H1 (cell line): ENCODE measurements at regions not wholly inside any gene's neighbourhood (a gene's known extent, or its start where the extent isn't known, plus 50 kb on each side); places are given as distances from the start of the nearest gene placed in this dataset.

Experiments used
- CTCF ChIA-PET: fragments of 300-600 bp; sonication (Branson Sonifier 250); formaldehyde crosslinking; loops from one replicate; lab custom pipeline; 2021; ENCODE audit not compliant: partially characterized antibody; lab: Charles Lee
- POLR2A ChIA-PET: fragments of 300-600 bp; sonication (Branson Sonifier 250); formaldehyde crosslinking; loops from one replicate; lab custom pipeline; 2021; ENCODE audit warnings: inconsistent platforms; ENCODE audit not compliant: partially characterized antibody; lab: Charles Lee
- DNase-seq, 2 experiments: peaks; one replicate each; pipeline versions ENCODE4 v3.0.0 to v3.0.0-alpha.2; 2010 to 2022; ENCODE audit warnings: low spot score in 2 of 2, low read depth in 1 of 2, mixed read lengths in 1 of 2
- FAIRE-seq: peaks from 2 replicates; lab custom pipeline; 2011; peaks lifted over from hg19 to GRCh38; lab: Jason Lieb, UNC
- H2AFZ ChIP-seq: 2 replicates; pipeline ENCODE4 v1.8.1; 2012; ENCODE audit warnings: low read length, inconsistent platforms
- H2AK5ac ChIP-seq: 2 replicates; pipeline ENCODE4 v1.6.1; 2013; ENCODE audit warnings: low read depth, low read length
- H2BK120ac ChIP-seq: replicated peaks from 2 replicates; pipeline ENCODE3; 2013; ENCODE audit warnings: low read depth, low read length, inconsistent platforms
- H2BK12ac ChIP-seq: 2 replicates; pipeline ENCODE4 v1.6.1; 2013; ENCODE audit warnings: low read depth, low read length
- H2BK15ac ChIP-seq: 2 replicates; pipeline ENCODE4 v1.6.1; 2013; ENCODE audit warnings: low read length
- H2BK20ac ChIP-seq: 2 replicates; pipeline ENCODE4 v1.6.1; 2013; ENCODE audit warnings: low read length
- H2BK5ac ChIP-seq: 2 replicates; pipeline ENCODE4 v1.6.1; 2013; ENCODE audit warnings: low read depth, low read length
- H3K14ac ChIP-seq: 2 replicates; pipeline ENCODE4 v1.6.1; 2013; ENCODE audit warnings: inconsistent platforms; ENCODE audit not compliant: insufficient read length
- H3K18ac ChIP-seq: 2 replicates; pipeline ENCODE4 v1.6.1; 2013; ENCODE audit warnings: low read length; ENCODE audit errors: extremely low read depth
- H3K23ac ChIP-seq: 2 replicates; pipeline ENCODE4 v1.6.1; 2013; ENCODE audit warnings: inconsistent platforms; ENCODE audit not compliant: insufficient read length
- H3K23me2 ChIP-seq: 2 replicates; pipeline ENCODE4 v1.6.1; 2013; ENCODE audit warnings: low read depth, low read length
- H3K27ac ChIP-seq: 2 replicates; pipeline ENCODE4 v1.6.1; 2011; ENCODE audit warnings: low read depth, low read length, inconsistent platforms
- H3K27me3 ChIP-seq, 4 experiments: replicated peaks in 1 of 4; 1 replicate in 1 of 4; 2 replicates in 3 of 4; pipeline versions ENCODE4 v1.6.1 to v1.8.1; 2011 to 2013; ENCODE audit warnings: low read length in 3 of 4, mild to moderate bottlenecking in 3 of 4, inconsistent platforms in 2 of 4, mixed read lengths in 2 of 4, moderate library complexity in 1 of 4; ENCODE audit not compliant: control insufficient read depth in 3 of 4, insufficient read depth in 3 of 4; ENCODE audit errors: extremely low read depth in 1 of 4
- H3K36me3 ChIP-seq, 4 experiments: 2 replicates each; pipeline versions ENCODE4 v1.6.1 to v1.8.1; 2011 to 2013; ENCODE audit warnings: mild to moderate bottlenecking in 4 of 4, low read length in 3 of 4, moderate library complexity in 2 of 4, control low read depth in 1 of 4, inconsistent platforms in 1 of 4; ENCODE audit not compliant: insufficient read depth in 4 of 4, control insufficient read depth in 2 of 4
- H3K4ac ChIP-seq: replicated peaks from 2 replicates; pipeline ENCODE3; 2013; ENCODE audit warnings: low read length, low read depth, mixed read lengths, inconsistent platforms; ENCODE audit not compliant: insufficient read length
- H3K4me1 ChIP-seq, 4 experiments: replicated peaks in 1 of 4; 1 replicate in 1 of 4; 2 replicates in 3 of 4; pipeline versions ENCODE4 v1.6.1 to v1.8.1; 2011 to 2013; ENCODE audit warnings: low read length in 3 of 4, inconsistent platforms in 2 of 4, mixed read lengths in 1 of 4; ENCODE audit not compliant: insufficient read depth in 4 of 4, control insufficient read depth in 3 of 4
- H3K4me2 ChIP-seq, 2 experiments: 2 replicates each; pipeline versions ENCODE4 v1.6.1 to v1.8.1; 2011 to 2013; ENCODE audit warnings: low read depth in 2 of 2, low read length in 2 of 2, control low read depth in 1 of 2, inconsistent platforms in 1 of 2, mild to moderate bottlenecking in 1 of 2; ENCODE audit not compliant: insufficient read depth in 1 of 2
- H3K4me3 ChIP-seq, 4 experiments: fragments of 200-600, 300-600 bp in 1 of 4; sonication (generic), shearing (Covaris generic), sonication (Bioruptor Twin) in 1 of 4; 2 replicates each; pipeline versions ENCODE4 v1.5.1 to v1.8.1; 2011 to 2016; ENCODE audit warnings: low read length in 4 of 4, low read depth in 3 of 4, control low read depth in 2 of 4, inconsistent platforms in 2 of 4, mild to moderate bottlenecking in 2 of 4, mixed read lengths in 1 of 4, moderate library complexity in 1 of 4; ENCODE audit not compliant: insufficient read depth in 2 of 4; ENCODE audit errors: extremely low read depth in 1 of 4
- H3K56ac ChIP-seq: replicated peaks from 2 replicates; pipeline ENCODE3; 2013; ENCODE audit warnings: low read depth, mild to moderate bottlenecking, mixed read lengths, low read length, inconsistent platforms; ENCODE audit not compliant: insufficient read length
- H3K79me1 ChIP-seq: 2 replicates; pipeline ENCODE4 v1.6.1; 2013; ENCODE audit warnings: low read depth, low read length, control low read depth
- H3K79me2 ChIP-seq, 2 experiments: 2 replicates each; pipeline versions ENCODE4 v1.6.1 to v1.8.1; 2012 to 2013; ENCODE audit warnings: low read length in 2 of 2, mild to moderate bottlenecking in 2 of 2, inconsistent platforms in 1 of 2; ENCODE audit not compliant: insufficient read depth in 2 of 2, control insufficient read depth in 1 of 2
- H3K9ac ChIP-seq, 4 experiments: replicated peaks in 1 of 4; 1 replicate in 1 of 4; 2 replicates in 3 of 4; pipeline versions ENCODE4 v1.6.1 to v1.8.1; 2011 to 2013; ENCODE audit warnings: low read depth in 3 of 4, low read length in 3 of 4, control low read depth in 2 of 4, mild to moderate bottlenecking in 2 of 4, moderate library complexity in 2 of 4, inconsistent platforms in 1 of 4; ENCODE audit errors: extremely low read depth in 1 of 4
- H3K9me3 ChIP-seq, 2 experiments: 2 replicates each; pipeline versions ENCODE4 v1.6.1 to v1.8.1; 2012 to 2013; ENCODE audit warnings: mild to moderate bottlenecking in 2 of 2, moderate library complexity in 2 of 2, control low read depth in 1 of 2, inconsistent platforms in 1 of 2, low read depth in 1 of 2, low read length in 1 of 2, mixed read lengths in 1 of 2; ENCODE audit not compliant: insufficient read depth in 2 of 2
- H4K20me1 ChIP-seq, 2 experiments: replicated peaks in 1 of 2; 2 replicates each; pipeline versions ENCODE3 to v1.8.1; 2011 to 2013; ENCODE audit warnings: inconsistent platforms in 2 of 2, low read length in 2 of 2, mild to moderate bottlenecking in 1 of 2; ENCODE audit not compliant: insufficient read depth in 2 of 2, control insufficient read depth in 1 of 2
- H4K5ac ChIP-seq: 2 replicates; pipeline ENCODE4 v1.6.1; 2013; ENCODE audit warnings: low read length, low read depth, mixed read lengths, inconsistent platforms; ENCODE audit not compliant: insufficient read length
- H4K8ac ChIP-seq: 2 replicates; pipeline ENCODE4 v1.8.0; 2013; ENCODE audit warnings: mild to moderate bottlenecking, moderate library complexity, low read length, inconsistent platforms; ENCODE audit not compliant: insufficient read depth; ENCODE audit errors: extremely low read depth
- H4K91ac ChIP-seq: replicated peaks from 2 replicates; pipeline ENCODE3; 2013; ENCODE audit warnings: low read length, mixed read lengths, inconsistent platforms; ENCODE audit not compliant: insufficient read length
- ASH2L ChIP-seq: fragments of 200-600, 300-600 bp; sonication (generic); IDR thresholded peaks from one replicate; pipeline ENCODE4 v1.7.1; 2017; ENCODE audit warnings: low read length
- ATF2 ChIP-seq: IDR thresholded peaks from 2 replicates; pipeline ENCODE4 v1.6.1; 2012; ENCODE audit warnings: low read length, inconsistent platforms
- CBX8 ChIP-seq: fragments of 300-800, 300-1000 bp; sonication (generic); IDR thresholded peaks from 2 replicates; pipeline ENCODE4 v1.7.1; 2016; ENCODE audit warnings: low read depth, low read length, borderline replicate concordance
- CHD2 ChIP-seq: IDR thresholded peaks from 2 replicates; pipeline ENCODE4 v1.6.1; 2012; ENCODE audit warnings: low read length, improper control_type of control experiment
- MAFK ChIP-seq: IDR thresholded peaks from 2 replicates; pipeline ENCODE4 v1.6.1; 2012; ENCODE audit warnings: low read depth, mild to moderate bottlenecking, improper control_type of control experiment, low read length
- NANOG ChIP-seq: IDR thresholded peaks from 2 replicates; pipeline ENCODE4 v1.6.1; 2011; ENCODE audit warnings: low read length, low read depth, mild to moderate bottlenecking, inconsistent platforms; ENCODE audit not compliant: insufficient read depth, poor library complexity, severe bottlenecking
- POLR2A ChIP-seq, 2 experiments: IDR thresholded peaks; 1 replicate in 1 of 2; 2 replicates in 1 of 2; pipeline ENCODE4 v1.6.1; 2011; ENCODE audit warnings: low read depth in 2 of 2, low read length in 2 of 2, mild to moderate bottlenecking in 2 of 2; ENCODE audit errors: control extremely low read depth in 1 of 2
- POLR2AphosphoS5 ChIP-seq: IDR thresholded peaks from 2 replicates; pipeline ENCODE4 v1.6.1; 2011; ENCODE audit warnings: low read depth, low read length
- SUZ12 ChIP-seq: fragments of 200-600 bp; sonication (generic); IDR thresholded peaks from 2 replicates; pipeline ENCODE4 v1.6.1; 2012; ENCODE audit warnings: mild to moderate bottlenecking, inconsistent platforms, low read length, moderate library complexity, mixed read lengths
- TAF1 ChIP-seq: IDR thresholded peaks from 2 replicates; pipeline ENCODE4 v1.6.1; 2011; ENCODE audit warnings: mild to moderate bottlenecking, low read depth, low read length
- TCF12 ChIP-seq: IDR thresholded peaks from 2 replicates; pipeline ENCODE4 v1.6.1; 2011; ENCODE audit warnings: low read depth, mild to moderate bottlenecking, low read length
- WGBS, 2 experiments: shearing (Covaris generic) in 1 of 2; methylation state at CpG; one replicate each; pipeline versions ENCODE4 v1.1.6 to v1.1.7; 2013 to 2015; ENCODE audit warnings: low lambda C conversion rate in 2 of 2, mixed read lengths in 2 of 2, inconsistent platforms in 1 of 2, low coverage in 1 of 2, missing lambda C conversion rate in 1 of 2; ENCODE audit not compliant: insufficient replicate concordance in 2 of 2, insufficient coverage in 1 of 2, insufficient read length in 1 of 2; ENCODE audit errors: extremely low coverage in 1 of 2, missing lambda C conversion rate in 1 of 2; 5-methylcytosine and 5-hydroxymethylcytosine counted together

- Histone ChIP-seq H3K4me3 (peak overlapping the region; percentile 30 to 77 (median 69); a peak in 5 of 8 replicates), H3K14ac (no peak overlapping the region), H3K79me2 (peaks cover 0 to 91% of the 10 kb centered on the region in 2 experiments; a peak in 3 of 4 replicates), H3K9ac (peak overlapping the region in 3 of 4 experiments; percentile 7 to 96 (median 34); a peak in 4 of 7 replicates), H3K27me3 (no peaks in the 10 kb centered on the region), H4K20me1 (peaks cover 0 to 1% of the 10 kb centered on the region in 2 experiments), H2BK120ac (no peak overlapping the region), H3K9me3 (peaks cover 0 to 3% of the 10 kb centered on the region in 2 experiments; a peak in 2 of 4 replicates), H4K5ac (no peak overlapping the region), H4K91ac (no peak overlapping the region), H2BK20ac (no peak overlapping the region), H3K23me2 (no peaks in the 10 kb centered on the region), H4K8ac (no peak overlapping the region), H3K36me3 (peaks cover 2 to 19% (median 4%) of the 10 kb centered on the region in 4 experiments; a peak in 5 of 8 replicates), H3K4me1 (no peaks in the 10 kb centered on the region), H3K18ac (no peak overlapping the region), H3K79me1 (no peaks in the 10 kb centered on the region), H3K56ac (no peak overlapping the region), H2AK5ac (no peak overlapping the region), H2BK12ac (no peak overlapping the region), H3K4me2 (peak overlapping the region; percentile 58 to 77; a peak in 3 of 4 replicates), H3K4ac (no peak overlapping the region), H3K23ac (no peak overlapping the region), H2BK15ac (no peak overlapping the region), H3K27ac (no peak overlapping the region), H2BK5ac (no peak overlapping the region), H2AFZ (no peak overlapping the region)
- ChIA-PET CTCF (interaction anchor here (0.7 to 2.3 kb wide), 4 partner anchors 43 to 572 kb away, joined by 3 to 7 read pairs (median 4); no protein-coding TSS in a partner anchor), POLR2A (interaction anchor here (0.7 to 7.6 kb wide), 19 partner anchors 9 to 115 kb away, joined by 3 to 135 read pairs (median 5); partner anchors contain the start of gene NECTIN3)
- DNase-seq (no peak), FAIRE-seq (no peak)
- WGBS, 2 experiments, result 81% methylated on average over 3 of the region's 3 CpGs; no CpG with 5 or more reads in 1 of the 2 experiments
- TF ChIP-seq POLR2A (IDR thresholded peaks at IDR 0.05; ENCODE audit: control extremely low read depth in 1 of 2, low read depth in 2 of 2, low read length in 2 of 2) (peak; percentile 82 to 88), POLR2AphosphoS5 (peak; percentile 88), TCF12 (no peak), TAF1 (no peak), MAFK (no peak), ASH2L (no peak), SUZ12 (no peak), NANOG (no peak), ATF2 (peak; percentile 66; the same call in 1 of the 2 replicates), CHD2 (peak; percentile 17; the same call in 1 of the 2 replicates), CBX8 (no peak)
Measured at GRCh38 chr3:110966966-110967663, 104.5 kb upstream of the NECTIN3 start.
